ENCODE measurements at regions not wholly inside any gene's neighbourhood (a gene's known extent, or its start where the extent isn't known, plus 50 kb on each side); places are given as distances from the start of the nearest gene placed in this dataset.

GRCh38 chr13:47327861-47328260 lies 431.0 kb upstream of the HTR2A start:
- DNase-seq = peak; percentile 8

DNA sequence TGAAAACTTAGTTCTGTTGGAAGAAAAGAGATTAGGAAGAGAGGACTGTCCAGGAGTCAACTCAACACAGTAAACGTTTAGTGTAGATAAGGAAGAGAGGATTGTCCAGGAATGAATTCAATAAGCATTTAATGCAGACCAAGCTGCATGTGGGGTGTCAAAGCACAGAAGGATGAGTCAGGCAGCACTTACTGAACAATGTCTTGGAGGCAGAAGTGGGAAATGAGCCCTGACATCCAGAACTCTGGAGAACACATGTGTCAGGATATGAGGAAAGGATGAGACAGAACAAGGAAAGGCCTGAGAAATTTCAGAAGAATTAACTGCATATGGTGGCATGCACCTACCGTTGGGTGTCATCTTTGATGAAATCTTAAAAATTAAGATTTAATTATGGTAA lies 429.2 kb upstream of the HTR2A start:
- DNase-seq = no peak

DNA sequence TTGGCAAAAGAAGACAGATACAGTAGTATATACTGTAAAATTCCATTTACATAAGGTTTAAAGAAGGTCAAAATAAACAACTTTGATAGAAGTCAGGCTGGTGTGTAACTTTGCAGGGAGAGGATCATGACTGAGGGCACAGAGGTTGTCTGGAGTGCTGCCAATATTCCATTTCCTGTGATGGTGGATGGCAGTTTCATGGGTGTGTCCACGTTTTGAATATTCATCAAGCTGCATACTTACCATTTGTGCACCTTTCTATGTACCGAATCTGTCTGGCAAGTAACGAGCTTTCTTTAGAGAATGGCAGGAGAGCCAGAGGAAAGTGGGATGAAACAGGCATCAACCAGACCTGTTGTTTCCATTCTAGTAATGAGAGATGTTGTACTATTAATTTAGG lies 420.5 kb upstream of the HTR2A start:
- DNase-seq = no peak

DNA sequence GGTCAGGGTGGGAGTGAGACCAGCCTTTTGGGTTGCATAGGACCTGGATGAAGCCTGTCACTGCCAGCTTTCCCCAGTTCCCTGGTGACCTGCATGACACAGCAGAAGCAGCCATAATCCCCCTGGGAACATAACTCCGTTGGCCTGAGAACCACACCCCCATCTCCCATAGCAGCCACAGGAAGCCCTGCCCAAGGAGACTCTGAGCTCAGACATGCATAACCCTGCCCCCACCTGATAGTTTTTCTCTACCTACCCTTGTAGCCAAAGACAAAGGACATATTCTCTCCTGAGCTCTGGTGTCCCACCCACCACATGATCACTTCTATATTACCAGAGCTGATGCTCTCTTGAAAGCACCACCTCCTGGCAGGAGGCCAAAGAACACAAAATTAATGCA lies 413.5 kb upstream of the HTR2A start:
- DNase-seq = no peak

GRCh38 chr13:47306991-47307390 lies 410.1 kb upstream of the HTR2A start:
- DNase-seq = no peak

- no peak for DNase-seq
These were observed 406.8 kb upstream of the HTR2A start for GRCh38 chr13:47303626-47304025.

DNA sequence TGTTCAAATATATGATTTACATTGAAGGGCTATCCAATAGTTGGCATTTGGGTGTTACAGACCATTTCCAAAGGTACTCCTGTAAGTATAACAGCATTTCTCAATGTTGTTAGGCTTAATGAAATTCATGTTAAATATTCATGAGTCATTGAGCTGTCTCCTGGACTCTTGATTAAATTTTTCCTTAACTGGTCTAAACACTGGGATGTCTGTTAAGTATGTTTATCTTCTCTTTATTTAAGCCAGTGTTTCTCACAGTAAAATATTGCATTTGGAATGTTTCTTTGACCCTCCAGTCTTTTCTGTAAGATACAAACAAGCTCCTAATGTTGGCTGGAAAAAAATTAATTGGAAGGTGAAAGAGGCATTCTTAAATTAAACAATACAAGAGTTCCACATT lies 402.5 kb upstream of the HTR2A start:
- no peak for DNase-seq

GRCh38 chr13:47298506-47298905 lies 401.7 kb upstream of the HTR2A start:
- no peak for DNase-seq

DNA sequence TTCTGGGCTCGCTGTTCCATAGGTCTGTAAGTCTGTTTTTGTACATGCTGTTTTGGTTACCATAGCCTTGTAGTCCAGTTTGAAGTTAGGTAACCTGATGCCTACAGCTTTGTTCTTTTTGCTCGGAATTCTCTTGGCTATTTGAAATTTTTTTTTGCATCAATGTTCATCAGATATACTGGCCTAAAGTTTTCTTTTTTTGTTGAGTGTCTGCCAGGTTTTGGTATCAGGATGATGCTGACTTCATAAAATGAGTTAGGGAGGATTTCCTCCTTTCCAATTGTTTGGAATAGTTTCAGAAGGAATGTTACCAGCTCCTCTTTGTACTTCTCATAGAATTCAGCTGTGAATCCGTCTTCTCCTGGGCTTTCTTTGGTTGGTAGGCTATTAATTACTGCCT lies 397.8 kb upstream of the HTR2A start:
- DNase-seq = no peak

DNA sequence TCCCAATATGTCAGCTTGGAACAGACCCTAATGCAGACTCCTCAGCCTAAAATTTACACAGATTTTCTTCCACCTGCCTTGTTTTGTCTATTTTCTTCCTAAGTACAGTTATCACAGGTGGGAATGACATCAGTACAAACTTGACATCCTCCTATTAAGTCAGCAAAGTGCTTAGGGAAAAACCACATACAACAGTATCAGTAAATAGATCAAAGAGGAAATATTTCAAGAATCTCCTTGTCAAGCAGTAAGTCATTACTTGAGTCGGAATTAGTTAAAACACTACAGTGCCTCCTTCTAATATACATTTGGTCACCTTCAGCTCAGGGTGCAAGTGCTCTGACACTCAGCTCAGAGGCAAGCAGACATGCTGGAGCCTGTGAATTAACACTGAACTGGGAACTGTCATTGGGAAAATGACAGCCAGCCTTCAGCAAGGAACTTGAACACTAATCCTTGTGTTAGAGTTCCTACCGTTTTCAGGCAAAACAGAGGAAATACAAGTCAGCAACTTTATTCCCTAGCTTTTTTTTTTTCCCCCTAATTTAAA lies 394.3 kb upstream of the HTR2A start:
- no peak for DNase-seq

DNA sequence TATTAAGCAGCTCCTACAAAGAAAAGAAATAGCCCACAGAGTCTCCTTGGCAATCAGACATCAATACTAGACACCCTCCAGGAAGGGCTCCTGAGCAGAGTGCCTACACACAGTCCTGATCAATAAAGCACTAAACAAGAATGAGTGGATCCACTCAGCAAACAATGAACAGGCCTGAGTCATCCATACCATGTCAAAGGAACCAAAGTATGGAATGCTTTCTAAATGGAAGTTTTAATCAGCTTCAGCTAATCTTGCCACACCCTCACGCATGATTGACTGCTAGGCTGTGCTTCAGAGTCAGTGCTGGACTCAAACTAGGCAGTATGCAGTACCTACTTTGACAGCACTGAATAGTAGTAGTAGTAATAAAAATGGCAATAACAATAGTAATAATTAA lies 392.7 kb upstream of the HTR2A start:
- no peak for DNase-seq

DNA sequence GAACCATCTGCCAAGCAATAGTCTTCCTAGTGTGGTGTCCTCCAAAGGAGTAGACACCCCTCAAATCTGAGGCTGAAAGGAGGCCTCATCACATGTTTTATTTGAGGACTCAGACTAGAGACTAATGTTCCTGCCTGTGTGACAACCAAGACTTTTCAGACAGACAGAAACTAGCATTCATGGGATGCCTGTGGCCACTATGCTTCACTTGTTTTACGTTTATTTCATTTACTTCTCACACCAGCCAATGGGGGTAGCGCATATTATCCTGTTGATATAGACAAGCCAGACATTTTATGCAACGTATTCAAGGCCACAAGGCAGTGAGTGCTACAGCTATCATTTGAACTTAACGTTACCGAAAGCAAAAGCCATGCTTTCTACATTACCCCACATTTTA lies 391.7 kb upstream of the HTR2A start:
- DNase-seq = no peak

DNA sequence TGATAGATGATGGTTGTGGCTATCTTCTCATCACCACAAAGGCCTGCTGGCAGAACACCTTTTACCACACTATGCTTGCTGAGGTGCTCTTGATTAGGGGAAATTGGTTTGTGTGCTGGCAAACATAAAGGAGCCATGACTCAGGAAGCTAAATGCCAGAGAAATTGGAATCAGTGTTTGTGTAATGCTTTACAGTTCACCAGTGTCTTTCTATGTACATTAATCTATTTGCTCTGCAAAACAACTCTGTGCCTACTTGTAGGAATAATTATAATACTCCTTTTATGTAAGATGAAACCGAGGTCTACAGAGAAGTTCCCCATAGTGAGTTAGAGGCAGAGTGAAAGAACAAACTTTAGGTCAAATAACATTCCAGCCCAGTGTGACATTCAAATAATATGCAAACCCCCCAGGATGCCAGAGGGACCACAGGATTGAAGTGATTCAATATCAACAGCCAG lies 390.5 kb upstream of the HTR2A start:
- no peak for DNase-seq

- no peak for DNase-seq
These were observed 385.1 kb upstream of the HTR2A start for GRCh38 chr13:47281991-47282390.

DNA sequence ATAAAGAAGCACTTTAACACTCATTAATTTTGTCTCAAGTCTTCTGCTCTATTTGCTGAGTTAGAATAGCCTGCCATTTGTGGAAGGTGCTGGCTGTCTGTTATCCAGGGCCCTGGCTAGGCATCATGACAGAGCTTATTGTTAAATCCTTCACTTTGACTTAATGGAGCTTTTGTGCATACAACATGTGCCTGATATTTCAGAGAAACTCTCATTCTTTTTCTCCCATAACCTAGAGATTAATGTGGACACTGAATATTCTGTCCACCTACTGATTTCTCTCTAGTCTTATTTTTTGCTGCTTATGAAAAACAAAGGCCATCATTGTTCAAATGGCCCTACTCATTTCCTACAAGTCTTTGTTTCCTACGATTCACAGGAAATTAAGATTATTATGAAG lies 383.1 kb upstream of the HTR2A start:
- no peak for DNase-seq

GRCh38 chr13:47277774-47278173 lies 380.9 kb upstream of the HTR2A start:
- peak; percentile 17 for DNase-seq

GRCh38 chr13:47268270-47268669 lies 371.4 kb upstream of the HTR2A start:
- DNase-seq = no peak

- DNase-seq = no peak
These were observed 361.5 kb upstream of the HTR2A start for GRCh38 chr13:47258384-47258783.

GRCh38 chr13:47256618-47257017 lies 359.8 kb upstream of the HTR2A start:
- no peak for DNase-seq

- no peak for DNase-seq
These were observed 355.8 kb upstream of the HTR2A start for GRCh38 chr13:47252627-47253026.

DNA sequence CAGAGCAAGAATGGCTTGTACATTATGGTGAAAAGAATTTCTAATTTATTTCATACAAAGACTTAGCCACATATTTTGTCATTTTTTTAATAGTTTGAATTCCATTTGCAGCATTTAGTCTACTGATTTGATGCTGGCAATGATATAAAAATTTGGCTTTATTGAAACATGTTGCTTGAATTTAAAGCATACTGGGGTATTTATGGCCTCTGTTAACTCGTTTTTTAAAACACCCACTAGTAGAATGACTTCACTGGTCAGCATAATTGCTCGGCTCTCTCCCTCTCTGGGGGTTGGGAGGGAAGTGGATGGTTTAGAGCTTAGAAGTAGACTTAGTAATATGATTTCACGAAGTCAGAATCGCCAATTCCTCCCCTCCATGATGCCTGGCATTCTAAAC lies 354.9 kb upstream of the HTR2A start:
- DNase-seq = no peak

GRCh38 chr13:47250146-47250545 lies 353.3 kb upstream of the HTR2A start:
- DNase-seq = no peak

GRCh38 chr13:47249266-47249665 lies 352.4 kb upstream of the HTR2A start:
- no peak for DNase-seq

DNA sequence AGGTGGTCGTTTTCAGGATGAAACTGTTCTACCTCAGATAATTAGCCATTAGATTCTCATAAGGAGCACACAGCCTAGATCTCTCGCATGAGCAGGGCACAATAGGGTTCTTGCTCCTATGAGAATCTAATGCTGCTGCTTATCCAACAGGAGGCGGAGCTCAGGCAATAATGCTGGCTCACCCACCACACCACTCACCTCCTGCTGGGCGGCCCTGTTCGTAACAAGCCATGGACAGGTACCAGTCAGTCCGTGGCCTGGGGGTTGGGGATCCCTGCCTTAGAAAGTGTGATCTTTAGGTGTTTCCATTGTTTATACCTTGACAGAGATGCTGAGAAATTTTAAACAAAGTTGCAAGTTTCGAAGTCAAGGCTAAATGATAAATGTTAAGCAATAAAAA lies 344.6 kb upstream of the HTR2A start:
- no peak for DNase-seq

DNA sequence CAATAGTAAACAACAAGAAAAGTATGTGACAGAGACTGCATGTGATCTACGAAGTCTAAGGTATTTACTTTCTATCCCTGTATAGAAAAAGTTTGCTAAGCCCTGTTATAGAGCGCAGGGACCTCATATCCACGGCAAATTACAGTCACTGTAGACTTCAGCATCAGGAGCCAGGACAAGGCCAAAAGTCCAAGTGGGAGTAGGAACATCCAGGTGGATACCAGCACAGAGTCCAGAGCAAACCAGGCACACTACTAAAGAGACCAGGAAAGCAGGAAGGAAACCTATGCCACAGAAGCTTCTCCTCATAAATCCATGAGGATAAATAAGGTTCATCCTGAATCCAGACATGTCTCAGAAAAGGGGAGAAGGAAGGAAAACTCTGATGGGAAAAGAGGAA lies 342.2 kb upstream of the HTR2A start:
- no peak for DNase-seq

DNA sequence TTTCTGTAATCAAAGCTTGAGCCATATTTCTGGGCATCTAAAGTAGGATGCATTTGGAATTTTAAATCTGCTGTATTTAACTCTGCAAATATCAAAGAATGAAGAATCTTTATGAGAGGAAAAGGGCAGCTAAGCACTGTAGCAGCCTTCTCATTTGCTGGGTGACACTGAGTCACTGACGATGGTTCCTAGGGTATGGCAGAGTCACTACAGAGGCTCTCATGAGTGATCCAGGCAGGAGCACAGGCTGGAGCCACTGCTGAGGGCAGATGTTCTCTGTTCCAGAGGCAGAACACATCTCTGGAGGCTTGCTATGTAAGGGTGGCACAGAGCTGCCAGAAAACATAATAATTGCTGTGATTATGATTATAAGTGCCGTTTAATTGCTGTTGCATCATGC lies 340.7 kb upstream of the HTR2A start:
- DNase-seq = no peak
